ENCODE measurements at regions not wholly inside any gene's neighbourhood (a gene's known extent, or its start where the extent isn't known, plus 50 kb on each side); places are given as distances from the start of the nearest gene placed in this dataset.

DNA sequence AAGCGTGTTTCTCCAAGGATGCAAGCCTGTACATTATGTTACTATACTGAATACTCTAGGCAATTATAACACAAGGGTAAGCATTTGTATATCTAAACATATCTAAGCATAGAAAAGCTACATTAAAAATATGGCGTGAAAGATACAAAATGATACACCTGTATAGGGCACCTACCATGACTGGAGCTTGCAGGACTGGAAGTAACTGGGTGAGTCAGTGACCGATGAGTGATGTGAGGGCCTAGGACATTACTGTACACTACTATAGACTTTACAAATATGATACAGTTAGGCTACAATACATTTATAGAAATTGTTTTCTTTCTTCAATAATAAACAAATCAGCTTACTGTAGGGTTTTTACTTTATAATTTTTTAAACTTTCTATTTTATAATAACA is 1127.2 kb upstream of the LRRN3 start:
- no peak for DNase-seq (ENCODE audit: low spot score)
- TF ChIP-seq, protein P1, sequence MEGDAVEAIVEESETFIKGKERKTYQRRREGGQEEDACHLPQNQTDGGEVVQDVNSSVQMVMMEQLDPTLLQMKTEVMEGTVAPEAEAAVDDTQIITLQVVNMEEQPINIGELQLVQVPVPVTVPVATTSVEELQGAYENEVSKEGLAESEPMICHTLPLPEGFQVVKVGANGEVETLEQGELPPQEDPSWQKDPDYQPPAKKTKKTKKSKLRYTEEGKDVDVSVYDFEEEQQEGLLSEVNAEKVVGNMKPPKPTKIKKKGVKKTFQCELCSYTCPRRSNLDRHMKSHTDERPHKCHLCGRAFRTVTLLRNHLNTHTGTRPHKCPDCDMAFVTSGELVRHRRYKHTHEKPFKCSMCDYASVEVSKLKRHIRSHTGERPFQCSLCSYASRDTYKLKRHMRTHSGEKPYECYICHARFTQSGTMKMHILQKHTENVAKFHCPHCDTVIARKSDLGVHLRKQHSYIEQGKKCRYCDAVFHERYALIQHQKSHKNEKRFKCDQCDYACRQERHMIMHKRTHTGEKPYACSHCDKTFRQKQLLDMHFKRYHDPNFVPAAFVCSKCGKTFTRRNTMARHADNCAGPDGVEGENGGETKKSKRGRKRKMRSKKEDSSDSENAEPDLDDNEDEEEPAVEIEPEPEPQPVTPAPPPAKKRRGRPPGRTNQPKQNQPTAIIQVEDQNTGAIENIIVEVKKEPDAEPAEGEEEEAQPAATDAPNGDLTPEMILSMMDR (IDR thresholded peaks at IDR 0.05) = no peak
- Histone ChIP-seq H3K27ac (no peak overlapping the region), H3K4me3 (no peak overlapping the region)

DNA sequence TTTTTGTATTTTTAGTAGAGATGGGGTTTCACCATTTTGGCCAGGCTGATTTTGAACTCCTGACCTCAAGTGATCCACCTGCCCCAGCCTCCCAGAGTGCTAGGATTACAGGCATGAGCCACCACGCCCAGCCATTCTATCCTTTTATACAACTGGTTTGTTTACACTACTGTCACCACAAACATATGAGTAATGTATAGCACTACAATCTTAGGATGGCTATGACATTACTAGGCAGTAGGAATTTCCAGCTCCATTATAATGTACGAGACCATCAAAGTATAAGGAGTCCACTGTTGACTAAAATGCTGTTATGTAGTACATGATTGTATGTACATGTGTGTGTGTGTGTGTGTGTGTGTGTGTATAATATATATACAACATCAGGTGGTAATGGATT is 1126.1 kb upstream of the LRRN3 start:
- Histone ChIP-seq H3K27ac (no peak overlapping the region), H3K4me3 (no peak overlapping the region)
- no peak for DNase-seq (ENCODE audit: low spot score)
- TF ChIP-seq, protein P1 (IDR thresholded peaks at IDR 0.05) = no peak

DNA sequence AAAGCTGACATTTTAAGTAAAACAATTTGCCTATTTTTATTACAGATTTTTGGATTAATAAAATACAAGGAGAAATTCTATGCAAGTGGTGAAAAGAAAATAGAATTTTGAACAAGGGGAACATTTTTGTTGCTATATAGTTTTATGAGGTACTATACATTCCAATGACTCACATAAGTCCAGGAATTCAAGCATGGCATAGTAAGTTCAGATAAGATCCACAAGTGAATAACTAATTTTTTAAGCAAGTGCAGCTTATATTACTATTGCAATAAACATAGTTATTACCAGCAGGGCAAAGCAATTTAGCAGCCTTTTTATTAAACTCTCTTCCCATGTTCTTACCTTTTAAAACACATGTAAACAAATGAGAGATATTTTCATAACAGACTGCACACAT is 1123.5 kb upstream of the LRRN3 start:
- no peak overlapping the region for H3K4me3 ChIP-seq
- DNase-seq (ENCODE audit: low spot score) = no peak
- H3K27ac ChIP-seq = no peak overlapping the region
- TF ChIP-seq, protein P1 (IDR thresholded peaks at IDR 0.05) = no peak

DNA sequence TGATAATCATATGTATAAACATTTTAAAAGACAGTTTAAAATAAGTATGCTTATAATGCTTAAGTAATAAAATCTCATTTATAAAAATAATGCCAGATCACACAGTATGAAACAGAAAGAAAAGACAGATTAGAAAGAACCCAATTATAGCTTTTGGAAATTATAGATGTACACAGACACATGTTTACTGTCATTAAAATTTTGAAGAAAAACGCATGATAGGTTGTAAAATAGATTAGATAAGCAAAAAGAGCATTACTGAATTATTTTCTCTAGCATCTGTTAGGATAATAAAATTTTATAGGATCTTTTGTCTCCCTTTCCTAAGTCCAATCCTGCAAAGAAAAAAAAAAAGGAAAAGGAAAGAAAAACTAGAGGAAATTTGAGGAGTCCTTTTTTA is 1107.3 kb upstream of the LRRN3 start:
- no peak for DNase-seq (ENCODE audit: low spot score)
- Histone ChIP-seq H3K4me3 (no peak overlapping the region), H3K27ac (no peak overlapping the region)
- TF ChIP-seq, protein P1 (IDR thresholded peaks at IDR 0.05) = no peak

DNA sequence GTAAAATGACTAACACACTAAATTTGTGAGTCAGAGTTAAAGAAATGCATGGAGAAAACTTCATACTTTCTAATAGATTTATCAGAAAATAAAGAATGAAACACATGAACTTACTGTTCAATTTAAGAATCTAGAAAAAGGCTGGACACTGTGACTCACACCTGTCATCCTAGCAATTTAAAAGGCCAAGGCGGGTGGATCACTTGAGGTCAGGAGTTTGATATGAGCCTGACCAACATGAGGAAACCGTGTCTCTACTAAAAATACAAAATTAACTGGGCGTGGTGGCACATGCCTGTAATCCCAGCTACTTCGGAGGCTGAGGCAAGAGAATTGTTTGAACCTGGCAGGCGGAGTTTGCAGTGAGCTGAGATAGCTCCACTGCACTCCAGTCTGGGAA is 1106.2 kb upstream of the LRRN3 start:
- H3K27ac ChIP-seq = no peak overlapping the region
- no peak overlapping the region for H3K4me3 ChIP-seq
- TF ChIP-seq, protein P1 (IDR thresholded peaks at IDR 0.05) = no peak
- DNase-seq (ENCODE audit: low spot score) = no peak

DNA sequence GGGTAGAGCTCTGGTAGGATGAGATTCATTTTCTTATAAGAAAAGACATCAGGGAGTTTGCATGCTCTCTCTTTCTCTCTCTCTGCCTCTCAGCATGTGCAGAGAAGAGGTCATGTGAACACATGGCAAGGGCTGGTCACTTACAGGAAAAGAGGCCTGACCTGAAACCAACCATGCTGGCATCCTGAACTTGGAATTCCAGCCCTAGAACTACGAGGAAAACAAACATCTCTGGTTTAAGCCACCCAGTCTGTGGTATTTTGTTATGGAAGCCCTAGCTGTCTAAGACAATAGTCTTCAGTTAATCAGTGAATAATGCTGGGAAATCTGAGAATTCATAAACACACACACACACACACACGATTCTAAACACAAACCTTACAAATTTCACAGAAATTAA is 1104.2 kb upstream of the LRRN3 start:
- no peak overlapping the region for H3K4me3 ChIP-seq
- TF ChIP-seq, protein P1 (IDR thresholded peaks at IDR 0.05) = no peak
- H3K27ac ChIP-seq = no peak overlapping the region
- DNase-seq (ENCODE audit: low spot score) = no peak

DNA sequence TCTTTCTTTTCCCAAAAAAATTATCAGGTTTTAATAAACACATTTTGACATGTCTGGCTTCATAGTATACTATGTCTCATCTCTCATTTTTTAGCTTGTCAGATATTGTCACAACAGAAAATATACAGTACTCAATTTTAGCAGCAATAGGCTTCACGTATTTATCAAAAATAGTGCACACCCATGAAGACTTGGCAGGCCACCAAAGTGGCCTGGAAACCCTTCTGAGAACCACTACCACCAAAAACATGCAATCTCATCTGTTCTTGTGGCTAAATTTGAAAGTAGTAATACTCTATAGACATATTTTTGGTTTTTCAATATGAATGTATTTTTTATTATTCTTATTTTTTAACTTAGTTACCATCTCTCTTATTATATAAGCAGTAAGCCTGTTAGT is 1094.5 kb upstream of the LRRN3 start:
- Histone ChIP-seq H3K4me3 (no peak overlapping the region), H3K27ac (no peak overlapping the region)
- no peak for DNase-seq (ENCODE audit: low spot score)
- TF ChIP-seq, protein P1 (IDR thresholded peaks at IDR 0.05) = no peak
